Upper lobe of left lung (tissue), 4 donors: ENCODE measurements at regions not wholly inside any gene's neighbourhood (a gene's known extent, or its start where the extent isn't known, plus 50 kb on each side); places are given as distances from the start of the nearest gene placed in this dataset.

Experiments
- EP300 ChIP-seq, 4 donors: sonication (generic); formaldehyde crosslinking; IDR thresholded peaks; one replicate each; pipeline ENCODE4 v1.5.1; 2017; ENCODE audit warnings: antibody characterized with exemption in 4 of 4, control low read depth in 2 of 4
- POLR2A ChIP-seq, 4 donors: fragments of 450-650 bp; IDR thresholded peaks; one replicate each; pipeline ENCODE4 v1.5.1; 2016 to 2017; ENCODE audit warnings: antibody characterized with exemption in 4 of 4, mild to moderate bottlenecking in 2 of 4
- POLR2AphosphoS5 ChIP-seq, 2 donors: sonication (generic); formaldehyde crosslinking; IDR thresholded peaks; one replicate each; pipeline ENCODE4 v1.5.1; 2017; ENCODE audit warnings: antibody characterized with exemption in 2 of 2
- TF ChIP-seq, protein P1 (sequence below), 6 experiments: fragments of 450-650 bp in 4 of 6; fragments of 200-600 bp in 2 of 6; sonication (generic) in 2 of 6; IDR thresholded peaks; one replicate each; pipeline ENCODE4 v1.5.1; 2016 to 2019; ENCODE audit warnings: antibody characterized with exemption in 6 of 6

DNA sequence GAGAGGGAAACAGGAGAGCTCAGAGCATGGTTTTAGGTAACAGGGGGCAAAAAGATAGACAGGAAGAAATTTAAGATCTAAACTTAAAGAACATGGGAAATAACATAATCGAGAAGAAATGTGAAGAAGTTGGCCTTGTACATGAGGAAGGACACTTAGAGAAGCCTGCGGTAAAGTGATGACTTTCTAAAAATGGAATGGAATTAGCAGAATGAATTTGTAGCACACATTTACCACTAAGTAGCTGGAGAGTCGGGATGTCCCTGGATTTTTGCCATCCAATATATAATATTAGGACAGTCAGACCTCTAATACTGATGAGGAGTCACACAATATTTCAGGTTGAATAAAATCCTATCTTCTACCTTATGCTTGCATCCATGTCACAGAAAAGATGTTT is 77.7 kb upstream of the C1orf87 start:
- TF ChIP-seq, protein P1, sequence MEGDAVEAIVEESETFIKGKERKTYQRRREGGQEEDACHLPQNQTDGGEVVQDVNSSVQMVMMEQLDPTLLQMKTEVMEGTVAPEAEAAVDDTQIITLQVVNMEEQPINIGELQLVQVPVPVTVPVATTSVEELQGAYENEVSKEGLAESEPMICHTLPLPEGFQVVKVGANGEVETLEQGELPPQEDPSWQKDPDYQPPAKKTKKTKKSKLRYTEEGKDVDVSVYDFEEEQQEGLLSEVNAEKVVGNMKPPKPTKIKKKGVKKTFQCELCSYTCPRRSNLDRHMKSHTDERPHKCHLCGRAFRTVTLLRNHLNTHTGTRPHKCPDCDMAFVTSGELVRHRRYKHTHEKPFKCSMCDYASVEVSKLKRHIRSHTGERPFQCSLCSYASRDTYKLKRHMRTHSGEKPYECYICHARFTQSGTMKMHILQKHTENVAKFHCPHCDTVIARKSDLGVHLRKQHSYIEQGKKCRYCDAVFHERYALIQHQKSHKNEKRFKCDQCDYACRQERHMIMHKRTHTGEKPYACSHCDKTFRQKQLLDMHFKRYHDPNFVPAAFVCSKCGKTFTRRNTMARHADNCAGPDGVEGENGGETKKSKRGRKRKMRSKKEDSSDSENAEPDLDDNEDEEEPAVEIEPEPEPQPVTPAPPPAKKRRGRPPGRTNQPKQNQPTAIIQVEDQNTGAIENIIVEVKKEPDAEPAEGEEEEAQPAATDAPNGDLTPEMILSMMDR (IDR thresholded peaks at IDR 0.05) = no peak
- no peak for TF ChIP-seq POLR2AphosphoS5 (IDR thresholded peaks at IDR 0.05)
- no peak for TF ChIP-seq POLR2A (IDR thresholded peaks at IDR 0.05)
- TF ChIP-seq EP300 (IDR thresholded peaks at IDR 0.05) = no peak
